Heart left ventricle (tissue), 16 donors: ENCODE measurements at regions not wholly inside any gene's neighbourhood (a gene's known extent, or its start where the extent isn't known, plus 50 kb on each side); places are given as distances from the start of the nearest gene placed in this dataset.

Experiments
- ATAC-seq, 4 donors: fragments of 200-7000 bp; cut with Tn5 transposase; one replicate each; pipeline ENCODE4 v1.9.1; 2020 to 2022; ENCODE audit warnings: moderate library complexity in 4 of 4, mild to moderate bottlenecking in 3 of 4, moderate number of reproducible peaks in 1 of 4
- DNase-seq, 5 donors: peaks; one replicate each; pipeline ENCODE4 v3.0.0-alpha.2; 2020
- H3K27ac ChIP-seq, 12 donors: fragments of 200-600 bp; sonication (generic) in 4 of 12; one replicate each; pipeline versions ENCODE4 v1.5.0 to v1.8.0; 2016 to 2022; ENCODE audit warnings: mild to moderate bottlenecking in 2 of 12
- H3K27me3 ChIP-seq, 9 donors: fragments of 200-600 bp; sonication (generic) in 2 of 9; one replicate each; pipeline versions ENCODE4 v1.5.1 to v1.8.0; 2016 to 2022; ENCODE audit warnings: mild to moderate bottlenecking in 3 of 9
- H3K36me3 ChIP-seq, 9 donors: fragments of 200-600 bp; sonication (generic) in 2 of 9; one replicate each; pipeline versions ENCODE4 v1.5.0 to v1.8.0; 2018 to 2022; ENCODE audit warnings: mild to moderate bottlenecking in 2 of 9
- H3K4me1 ChIP-seq, 12 donors: fragments of 200-600 bp; sonication (generic) in 4 of 12; one replicate each; pipeline versions ENCODE4 v1.5.0 to v1.8.0; 2016 to 2022; ENCODE audit warnings: mild to moderate bottlenecking in 3 of 12
- H3K4me3 ChIP-seq, 12 donors: fragments of 200-600 bp; sonication (generic) in 4 of 12; one replicate each; pipeline versions ENCODE4 v1.5.0 to v1.8.0; 2017 to 2022; ENCODE audit warnings: mild to moderate bottlenecking in 9 of 12, moderate library complexity in 4 of 12
- H3K9me3 ChIP-seq, 12 donors: fragments of 200-600 bp; sonication (generic) in 4 of 12; one replicate each; pipeline versions ENCODE4 v1.5.0 to v1.8.0; 2016 to 2022; ENCODE audit warnings: mild to moderate bottlenecking in 1 of 12
- CTCF ChIP-seq, 12 donors: fragments of 200-600 bp; sonication (generic) in 4 of 12; IDR thresholded peaks; one replicate each; pipeline versions ENCODE4 v1.5.0 to v1.8.0; 2018 to 2022; ENCODE audit warnings: antibody characterized with exemption in 12 of 12, mild to moderate bottlenecking in 5 of 12
- POLR2A ChIP-seq, 2 donors: fragments of 450-650 bp; IDR thresholded peaks; one replicate each; pipeline ENCODE4 v1.6.1; 2017; ENCODE audit warnings: antibody characterized with exemption in 2 of 2, mild to moderate bottlenecking in 2 of 2, moderate library complexity in 2 of 2
- WGBS, 4 donors: extraction: QIAGEN DNeasy Blood & Tissue Kit in 2 of 4; methylation state at CpG; one replicate each; pipeline versions ENCODE4 v1.1.5 to v1.1.7; 2013 to 2018; 5-methylcytosine and 5-hydroxymethylcytosine counted together
- intact Hi-C, 10 donors: fragments of 100-400 bp; cut with DNase I; formaldehyde crosslinking; loops; one replicate each; pipeline versions ENCODE4 v1.11.1 to v1.14.2; 2022
- donor health status: ischemic (EF 13 %, LVEDD 7.1; RV severe dilation, severe dysfunction).
- donor health status: healthy with polysubstance abuse.
- donor health status: DM: no; HTN: yes; CAD: no.
- donor health status: DM: no; HTN: no; CAD: no.
- donor health status: ischemic (EF 25% LVEDD 6.9; RV normal size, moderate dysfunction).
- donor health status: ischemic (EF 25% LVEDD 5.7; RV mildly dilated, moderate dysfunction).
- donor health status: healthy.
- donor health status: DM: yes; HTN: yes; CAD: no.
- donor health status: ischemic (EF 35%, LVEDD 5.7; RV mildly dilated, moderate dysfunction).
- donor health status: nonischemic (EF 11% LVEDD 7.7; RV severe dilation, severe dysfunction).
- donor health status: DM: yes; HTN: yes; CAD: no.
- donor health status: PGD.
- donor health status: ischemic (EF 29% LVEDD 5.4; RV normal size, mild dysfunction).
- donor health status: nonischemic (EF 23%, LVEDD 6.1; RV moderate dilation, normal function).

GRCh38 chr2:198900141-198900540 lies 557.6 kb downstream of the SATB2 start:
- 62 to 86% (median 71%) methylated on average over 3 of the region's 3 CpGs for WGBS, 4 donors
- no peaks in the 10 kb centered on the region for H3K9me3 ChIP-seq
- H3K4me3 ChIP-seq: no peak overlapping the region
- H3K27ac ChIP-seq: no peak overlapping the region
- no peak for TF ChIP-seq CTCF (IDR thresholded peaks at IDR 0.05)
- TF ChIP-seq POLR2A (IDR thresholded peaks at IDR 0.05): no peak
- intact Hi-C loops: no loop called here
- H3K27me3 ChIP-seq: no peaks in the 10 kb centered on the region
- no peak for ATAC-seq
- DNase-seq: no peak
- H3K36me3 ChIP-seq: no peaks in the 10 kb centered on the region
- no peaks in the 10 kb centered on the region for H3K4me1 ChIP-seq

- ATAC-seq: no peak
Observed at GRCh38 chr2:198890490-198890889, 567.2 kb downstream of the SATB2 start.

GRCh38 chr2:198883604-198884003 lies 574.1 kb downstream of the SATB2 start:
- no peaks in the 10 kb centered on the region for H3K9me3 ChIP-seq
- TF ChIP-seq CTCF (IDR thresholded peaks at IDR 0.05) (no peak), POLR2A (IDR thresholded peaks at IDR 0.05) (no peak)
- no peak for ATAC-seq
- no peaks in the 10 kb centered on the region for H3K4me1 ChIP-seq
- no peak overlapping the region for H3K27ac ChIP-seq
- H3K4me3 ChIP-seq: no peak overlapping the region
- H3K36me3 ChIP-seq: no peaks in the 10 kb centered on the region
- intact Hi-C loops: no loop called here
- WGBS, 4 donors: 26 to 36% (median 30%) methylated on average over 2 of the region's 2 CpGs
- DNase-seq: no peak
- no peaks in the 10 kb centered on the region for H3K27me3 ChIP-seq

More at GRCh38 chr2:198890490-198890889, 567.2 kb downstream of the SATB2 start:
- TF ChIP-seq POLR2A (IDR thresholded peaks at IDR 0.05) (no peak), CTCF (IDR thresholded peaks at IDR 0.05) (no peak)
- Histone ChIP-seq H3K27ac (no peak overlapping the region), H3K9me3 (peaks cover 0 to 7% (median 0%) of the 10 kb centered on the region in 12 donors), H3K27me3 (no peaks in the 10 kb centered on the region), H3K36me3 (no peaks in the 10 kb centered on the region), H3K4me3 (no peak overlapping the region), H3K4me1 (no peaks in the 10 kb centered on the region)
- intact Hi-C loops: no loop called here
- DNase-seq: no peak

GRCh38 chr2:198880986-198881385 lies 576.8 kb downstream of the SATB2 start:
- ATAC-seq: no peak
- no peak overlapping the region for H3K27ac ChIP-seq
- H3K36me3 ChIP-seq: no peaks in the 10 kb centered on the region
- TF ChIP-seq POLR2A (IDR thresholded peaks at IDR 0.05) (no peak), CTCF (IDR thresholded peaks at IDR 0.05) (no peak)
- no peaks in the 10 kb centered on the region for H3K4me1 ChIP-seq
- intact Hi-C loops: no loop called here
- DNase-seq: no peak
- H3K4me3 ChIP-seq: no peak overlapping the region
- no peaks in the 10 kb centered on the region for H3K27me3 ChIP-seq
- no peaks in the 10 kb centered on the region for H3K9me3 ChIP-seq
